ENCODE measurements at regions not wholly inside any gene's neighbourhood (a gene's known extent, or its start where the extent isn't known, plus 50 kb on each side); places are given as distances from the start of the nearest gene placed in this dataset.
A peak's percentile ranks its signal among the peaks of the same experiment; 100 is the strongest.
"Not testable (repeated sequence)": the region's sequence is repeated elsewhere in the genome, so short reads cannot be mapped to it uniquely, and the experiment has no call there.

DNA sequence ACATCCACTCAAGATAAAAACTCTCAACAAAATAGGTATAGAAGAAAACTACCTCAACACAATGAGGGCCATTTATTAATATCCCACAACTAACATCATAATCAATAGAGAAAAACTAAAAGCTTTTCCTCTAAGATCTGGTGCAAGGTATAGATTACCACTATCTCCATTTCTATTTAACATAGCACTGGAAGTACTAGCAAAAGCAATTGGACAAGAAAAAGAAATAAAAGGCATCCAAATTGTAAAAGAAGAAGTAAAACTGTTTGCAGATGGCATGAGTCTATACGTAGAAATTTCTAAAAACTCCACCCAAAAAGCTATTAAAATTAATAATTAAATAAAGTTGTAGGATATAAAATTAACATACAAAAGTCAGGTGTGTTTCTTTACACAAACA is 230.8 kb upstream of the PRSS16 start:
- Histone ChIP-seq H3K36me3 (ENCODE audit: control insufficient read depth, insufficient read depth, low read length) (no peaks in the 10 kb centered on the region), H3K4me3 (ENCODE audit: low read depth, low read length) (no peak overlapping the region), H3K27me3 (ENCODE audit: control insufficient read depth, insufficient read depth, low read length) (no peaks in the 10 kb centered on the region)
- TF ChIP-seq, protein P1, sequence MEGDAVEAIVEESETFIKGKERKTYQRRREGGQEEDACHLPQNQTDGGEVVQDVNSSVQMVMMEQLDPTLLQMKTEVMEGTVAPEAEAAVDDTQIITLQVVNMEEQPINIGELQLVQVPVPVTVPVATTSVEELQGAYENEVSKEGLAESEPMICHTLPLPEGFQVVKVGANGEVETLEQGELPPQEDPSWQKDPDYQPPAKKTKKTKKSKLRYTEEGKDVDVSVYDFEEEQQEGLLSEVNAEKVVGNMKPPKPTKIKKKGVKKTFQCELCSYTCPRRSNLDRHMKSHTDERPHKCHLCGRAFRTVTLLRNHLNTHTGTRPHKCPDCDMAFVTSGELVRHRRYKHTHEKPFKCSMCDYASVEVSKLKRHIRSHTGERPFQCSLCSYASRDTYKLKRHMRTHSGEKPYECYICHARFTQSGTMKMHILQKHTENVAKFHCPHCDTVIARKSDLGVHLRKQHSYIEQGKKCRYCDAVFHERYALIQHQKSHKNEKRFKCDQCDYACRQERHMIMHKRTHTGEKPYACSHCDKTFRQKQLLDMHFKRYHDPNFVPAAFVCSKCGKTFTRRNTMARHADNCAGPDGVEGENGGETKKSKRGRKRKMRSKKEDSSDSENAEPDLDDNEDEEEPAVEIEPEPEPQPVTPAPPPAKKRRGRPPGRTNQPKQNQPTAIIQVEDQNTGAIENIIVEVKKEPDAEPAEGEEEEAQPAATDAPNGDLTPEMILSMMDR (IDR thresholded peaks at IDR 0.05; ENCODE audit: insufficient read depth, low read length, severe bottlenecking), result no peak
- DNase-seq (ENCODE audit: low read depth) (no peak), FAIRE-seq (no peak)

DNA sequence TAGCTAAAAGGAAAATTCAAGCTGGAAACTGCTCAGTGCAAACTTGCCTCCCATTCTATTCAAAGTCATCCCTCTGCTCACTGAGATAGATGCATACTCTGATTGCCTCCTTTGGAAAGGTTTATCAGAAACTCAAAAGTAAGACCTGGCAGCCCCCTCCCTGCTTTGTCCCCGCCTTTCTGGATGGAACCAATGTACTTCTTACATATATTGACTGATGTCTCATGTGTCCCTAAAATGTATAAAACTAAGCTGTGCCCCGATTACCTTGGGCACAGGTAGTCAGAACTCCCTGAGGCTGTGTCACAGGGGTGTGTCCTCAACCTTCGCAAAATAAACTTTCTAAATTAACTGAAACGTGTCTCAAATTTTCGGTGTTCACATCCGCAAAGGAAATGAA is 229.1 kb upstream of the PRSS16 start:
- H3K27me3 ChIP-seq (ENCODE audit: control insufficient read depth, insufficient read depth, low read length); FAIRE-seq; H3K4me3 ChIP-seq (ENCODE audit: low read depth, low read length); DNase-seq (ENCODE audit: low read depth); H3K36me3 ChIP-seq (ENCODE audit: control insufficient read depth, insufficient read depth, low read length): not testable (repeated sequence)

DNA sequence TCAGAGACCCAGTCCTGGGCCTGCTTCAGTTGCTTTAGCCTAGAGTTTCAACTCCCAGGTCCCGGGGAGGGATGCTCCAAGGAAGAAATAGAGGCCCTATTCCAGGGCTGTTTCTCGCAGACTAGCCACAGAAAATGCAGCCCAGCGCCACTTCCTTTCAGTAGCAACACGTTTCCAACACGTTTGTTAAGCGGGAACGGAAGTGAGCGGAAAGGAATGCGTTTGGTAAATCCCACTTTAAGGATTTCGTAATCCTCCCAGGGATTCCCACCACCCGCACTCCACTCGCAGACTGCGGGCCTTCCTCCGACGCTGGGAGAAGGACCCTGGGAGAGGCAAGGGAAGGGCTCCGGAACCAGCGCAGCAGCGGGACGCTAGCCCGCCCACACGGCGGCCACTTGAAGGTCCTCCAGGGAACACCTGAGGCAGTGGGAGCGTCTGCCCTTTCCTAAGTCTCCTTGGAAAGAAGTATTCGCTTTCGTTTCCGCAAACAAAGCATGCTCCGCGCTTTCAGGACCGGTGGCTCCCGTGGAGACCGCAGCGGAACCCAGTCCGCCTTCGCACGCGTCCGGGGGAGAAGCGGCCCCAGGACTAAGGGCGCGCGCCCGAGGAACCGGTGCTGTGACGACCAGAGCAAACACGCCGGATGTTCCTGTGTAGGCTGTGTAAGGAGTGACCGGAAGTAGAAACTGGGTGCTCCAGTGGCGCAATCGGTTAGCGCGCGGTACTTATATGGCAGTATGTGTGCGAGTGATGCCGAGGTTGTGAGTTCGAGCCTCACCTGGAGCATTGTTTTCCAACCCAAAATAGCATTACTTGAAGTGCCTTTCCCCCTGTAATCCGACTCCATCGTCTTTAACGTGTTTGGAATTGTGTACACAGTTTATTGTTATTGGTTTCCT is 227.6 kb upstream of the PRSS16 start:
- Histone ChIP-seq H3K4me3 (ENCODE audit: low read depth, low read length) (peak overlapping the region; percentile 67), H3K27me3 (ENCODE audit: control insufficient read depth, insufficient read depth, low read length) (no peaks in the 10 kb centered on the region), H3K36me3 (ENCODE audit: control insufficient read depth, insufficient read depth, low read length) (no peaks in the 10 kb centered on the region)
- FAIRE-seq (no peak), DNase-seq (ENCODE audit: low read depth) (peak; percentile 84)
- TF ChIP-seq, protein P1 (IDR thresholded peaks at IDR 0.05; ENCODE audit: insufficient read depth, low read length, severe bottlenecking), result no peak

DNA sequence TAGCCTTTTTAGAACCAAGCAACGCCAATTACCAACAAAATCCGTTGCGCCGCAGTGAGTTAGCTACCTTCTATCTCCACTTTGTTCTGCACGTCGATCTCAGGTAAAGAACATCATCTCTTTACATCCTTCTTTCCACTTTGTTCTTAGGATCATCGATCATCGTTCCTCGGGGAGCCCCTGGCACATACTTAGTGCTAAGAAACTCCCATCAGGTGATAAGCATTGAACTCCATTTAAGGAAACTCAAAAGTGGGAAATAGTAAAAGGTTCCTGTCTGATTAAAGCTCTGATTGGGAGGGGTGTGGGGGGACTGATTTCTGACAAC is 227.0 kb upstream of the PRSS16 start:
- Histone ChIP-seq H3K27me3 (ENCODE audit: control insufficient read depth, insufficient read depth, low read length) (no peaks in the 10 kb centered on the region), H3K36me3 (ENCODE audit: control insufficient read depth, insufficient read depth, low read length) (no peaks in the 10 kb centered on the region), H3K4me3 (ENCODE audit: low read depth, low read length) (peak overlapping the region; percentile 67)
- no peak for DNase-seq (ENCODE audit: low read depth)
- no peak for FAIRE-seq
- TF ChIP-seq, protein P1 (IDR thresholded peaks at IDR 0.05; ENCODE audit: insufficient read depth, low read length, severe bottlenecking), result no peak

DNA sequence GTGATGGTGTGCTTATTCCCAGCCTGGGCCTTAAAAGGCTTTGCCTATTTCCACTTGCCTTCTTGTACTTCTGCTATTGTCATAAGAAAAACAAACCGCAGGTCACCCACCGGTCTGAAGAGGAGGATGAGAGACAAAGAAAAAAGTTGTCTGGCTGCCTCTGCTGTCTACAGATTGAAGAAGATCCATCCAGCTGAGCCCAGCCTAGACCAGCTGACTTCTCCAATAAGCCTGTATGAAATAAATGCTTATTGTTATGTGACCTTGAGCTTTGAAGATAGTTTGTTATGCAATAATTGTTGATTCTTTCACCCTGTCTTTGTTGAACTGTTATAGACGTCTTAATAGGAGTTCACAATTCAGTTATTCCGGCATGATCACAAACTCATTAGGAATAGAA is 223.8 kb upstream of the PRSS16 start:
- no peak overlapping the region for H3K4me3 ChIP-seq (ENCODE audit: low read depth, low read length)

DNA sequence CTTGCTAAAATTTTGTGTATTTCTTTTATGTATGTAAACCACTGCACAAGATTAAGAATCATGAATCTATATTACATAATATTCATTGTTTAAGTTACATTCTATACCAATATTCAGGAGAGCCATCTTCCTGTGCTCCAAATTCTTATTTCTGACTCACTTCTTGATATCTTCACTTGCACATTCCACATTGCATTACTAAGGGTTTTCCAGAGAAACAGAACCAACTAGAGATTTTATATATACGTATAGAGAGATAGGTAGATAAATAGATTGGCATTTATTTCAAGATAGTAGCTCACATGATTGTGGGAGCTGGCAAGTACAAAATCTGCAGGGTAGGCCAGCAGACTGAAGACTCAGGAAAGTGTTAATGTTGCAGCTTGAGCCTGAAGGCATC is 222.2 kb upstream of the PRSS16 start:
- H3K4me3 ChIP-seq (ENCODE audit: low read depth, low read length), result no peak overlapping the region
- H3K27me3 ChIP-seq (ENCODE audit: control insufficient read depth, insufficient read depth, low read length), result no peaks in the 10 kb centered on the region
- no peaks in the 10 kb centered on the region for H3K36me3 ChIP-seq (ENCODE audit: control insufficient read depth, insufficient read depth, low read length)
- DNase-seq (ENCODE audit: low read depth) (peak; percentile 52), FAIRE-seq (no peak)
- TF ChIP-seq, protein P1 (IDR thresholded peaks at IDR 0.05; ENCODE audit: insufficient read depth, low read length, severe bottlenecking), result no peak

More for the DNA sequence above, 223.8 kb upstream of the PRSS16 start:
- DNase-seq (ENCODE audit: low read depth), result no peak
- TF ChIP-seq, protein P1 (IDR thresholded peaks at IDR 0.05; ENCODE audit: insufficient read depth, low read length, severe bottlenecking), result no peak
- Histone ChIP-seq H3K36me3 (ENCODE audit: control insufficient read depth, insufficient read depth, low read length) (no peaks in the 10 kb centered on the region), H3K27me3 (ENCODE audit: control insufficient read depth, insufficient read depth, low read length) (no peaks in the 10 kb centered on the region)
- no peak for FAIRE-seq

Data from bronchial epithelial cell (primary cell).